NB4 (cell line): ENCODE measurements at regions not wholly inside any gene's neighbourhood (a gene's known extent, or its start where the extent isn't known, plus 50 kb on each side); places are given as distances from the start of the nearest gene placed in this dataset.

Source experiments
- CTCF ChIP-seq: IDR thresholded peaks from one replicate; pipeline ENCODE4 v1.5.1; 2012; ENCODE audit warnings: low read depth, low read length
- MAX ChIP-seq: IDR thresholded peaks from 2 replicates; pipeline ENCODE4 v1.6.1; 2011; ENCODE audit warnings: low read depth, low read length
- POLR2A ChIP-seq: IDR thresholded peaks from 2 replicates; pipeline ENCODE4 v1.6.1; 2011; ENCODE audit warnings: mild to moderate bottlenecking; ENCODE audit not compliant: insufficient read length; ENCODE audit errors: extremely low read depth

GRCh38 chr10:106302961-106303360, 861.5 kb downstream of the SORCS1 start:
- TF ChIP-seq CTCF (no peak), POLR2A (no peak), MAX (no peak)
